IMR-90 (cell line): ENCODE measurements at regions not wholly inside any gene's neighbourhood (a gene's known extent, or its start where the extent isn't known, plus 50 kb on each side); places are given as distances from the start of the nearest gene placed in this dataset.

Source experiments
- ATAC-seq: fragments of 200-7000 bp; cut with Tn5 transposase; 2 replicates; pipeline ENCODE4 v1.9.1; 2020; ENCODE audit warnings: low read depth, mild to moderate bottlenecking, moderate library complexity
- BruUV-seq: library from RNA; stranded (reverse); fragments of 400-500 nt; replicated peaks from 2 replicates; lab custom pipeline; 2021; lab: Mats Ljungman, UMichigan
- CTCF ChIA-PET: fragments of 300-600 bp; formaldehyde crosslinking; extraction: SDS; loops from one replicate; lab custom pipeline; 2021; ENCODE audit warnings: antibody characterized with exemption; lab: Yijun Ruan, JAX
- POLR2A ChIA-PET: fragments of 300-600 bp; sonication (Branson Sonifier 250); formaldehyde crosslinking; loops from one replicate; lab custom pipeline; 2022; ENCODE audit warnings: antibody characterized with exemption; ENCODE audit not compliant: unreplicated experiment; lab: Charles Lee
- DNase-seq: peaks from one replicate; pipeline ENCODE4 v3.0.0; 2013
- H2AFZ ChIP-seq: replicated peaks from 2 replicates; pipeline ENCODE3; 2013; ENCODE audit warnings: low read length, mild to moderate bottlenecking; ENCODE audit not compliant: poor library complexity
- H2AK5ac ChIP-seq: 2 replicates; pipeline ENCODE4 v1.6.1; 2013; ENCODE audit warnings: low read depth, low read length, inconsistent platforms
- H2AK9ac ChIP-seq: replicated peaks from 2 replicates; pipeline ENCODE3; 2013; ENCODE audit warnings: mild to moderate bottlenecking, low read depth, low read length, moderate library complexity; ENCODE audit not compliant: poor library complexity
- H2BK120ac ChIP-seq: 2 replicates; pipeline ENCODE4 v1.6.1; 2013; ENCODE audit warnings: low read depth, low read length, inconsistent platforms
- H2BK15ac ChIP-seq: 3 replicates; pipeline ENCODE4 v1.6.1; 2013; ENCODE audit warnings: low read depth, low read length, inconsistent platforms
- H2BK20ac ChIP-seq: 2 replicates; pipeline ENCODE4 v1.6.1; 2013; ENCODE audit warnings: low read depth, mild to moderate bottlenecking, inconsistent platforms, low read length, moderate library complexity
- H2BK5ac ChIP-seq: 2 replicates; pipeline ENCODE4 v1.6.1; 2013; ENCODE audit warnings: mild to moderate bottlenecking, low read depth, low read length, inconsistent platforms; ENCODE audit not compliant: poor library complexity, severe bottlenecking
- H3K14ac ChIP-seq: replicated peaks from 2 replicates; pipeline ENCODE4 v1.6.1; 2013; ENCODE audit warnings: low read depth, low read length, inconsistent platforms
- H3K18ac ChIP-seq: 2 replicates; pipeline ENCODE4 v1.6.1; 2013; ENCODE audit warnings: low read depth, low read length, control low read depth
- H3K23ac ChIP-seq: 2 replicates; pipeline ENCODE4 v1.6.1; 2013; ENCODE audit warnings: low read depth, low read length, inconsistent platforms
- H3K27ac ChIP-seq: 2 replicates; pipeline ENCODE4 v1.5.1; 2013; ENCODE audit warnings: mild to moderate bottlenecking, control low read depth, low read length; ENCODE audit not compliant: insufficient read depth
- H3K27me3 ChIP-seq: 2 replicates; pipeline ENCODE4 v1.6.1; 2013; ENCODE audit warnings: low read length; ENCODE audit not compliant: control insufficient read depth, insufficient read depth
- H3K36me3 ChIP-seq: 2 replicates; pipeline ENCODE4 v1.6.1; 2013; ENCODE audit warnings: low read length, mixed read lengths; ENCODE audit not compliant: control insufficient read depth, insufficient read depth
- H3K4ac ChIP-seq: 2 replicates; pipeline ENCODE4 v1.6.1; 2013; ENCODE audit warnings: low read depth, low read length, inconsistent platforms
- H3K4me1 ChIP-seq: 2 replicates; pipeline ENCODE4 v1.6.1; 2013; ENCODE audit warnings: low read length, mixed read lengths; ENCODE audit not compliant: control insufficient read depth, insufficient read depth
- H3K4me2 ChIP-seq: 2 replicates; pipeline ENCODE4 v1.6.1; 2013; ENCODE audit warnings: low read depth, mild to moderate bottlenecking, control low read depth, low read length, moderate library complexity
- H3K4me3 ChIP-seq: 2 replicates; pipeline ENCODE4 v1.5.1; 2013; ENCODE audit warnings: low read depth, mild to moderate bottlenecking, control low read depth, low read length, moderate library complexity; ENCODE audit not compliant: insufficient read depth
- H3K56ac ChIP-seq: 2 replicates; pipeline ENCODE4 v1.6.1; 2013; ENCODE audit warnings: low read length, inconsistent platforms; ENCODE audit not compliant: insufficient read depth; ENCODE audit errors: extremely low read depth
- H3K79me1 ChIP-seq, 2 experiments: 2 replicates each; pipeline ENCODE4 v1.6.1; 2013; ENCODE audit warnings: low read length in 2 of 2, inconsistent platforms in 1 of 2, low read depth in 1 of 2
- H3K9ac ChIP-seq: 2 replicates; pipeline ENCODE4 v1.6.1; 2013; ENCODE audit warnings: low read depth, low read length, control low read depth
- H3K9me1 ChIP-seq: 2 replicates; pipeline ENCODE4 v1.6.1; 2013; ENCODE audit warnings: low read length, inconsistent platforms; ENCODE audit not compliant: insufficient read depth
- H3K9me3 ChIP-seq: 2 replicates; pipeline ENCODE4 v1.6.1; 2013; ENCODE audit warnings: low read length; ENCODE audit not compliant: control insufficient read depth, insufficient read depth
- H4K20me1 ChIP-seq: 2 replicates; pipeline ENCODE4 v1.6.1; 2013; ENCODE audit warnings: low read length, inconsistent platforms; ENCODE audit not compliant: insufficient read depth
- H4K5ac ChIP-seq: 2 replicates; pipeline ENCODE4 v1.6.1; 2013; ENCODE audit warnings: mild to moderate bottlenecking, low read depth, low read length, control low read depth
- H4K8ac ChIP-seq, 2 experiments: 2 replicates each; pipeline ENCODE4 v1.6.1; 2013; ENCODE audit warnings: low read depth in 2 of 2, low read length in 2 of 2, control low read depth in 1 of 2, inconsistent platforms in 1 of 2
- H4K91ac ChIP-seq: 2 replicates; pipeline ENCODE4 v1.6.1; 2013; ENCODE audit warnings: low read depth, low read length, inconsistent platforms; ENCODE audit not compliant: insufficient read depth
- BHLHE40 ChIP-seq: fragments of 150-350 bp; IDR thresholded peaks from 2 replicates; pipeline ENCODE4 v1.6.1; 2016; ENCODE audit warnings: mild to moderate bottlenecking, low read depth, low read length
- CEBPB ChIP-seq: IDR thresholded peaks from 2 replicates; pipeline ENCODE4 v1.6.1; 2012; ENCODE audit warnings: low read depth, low read length, improper control_type of control experiment
- FOS ChIP-seq: fragments of 150-350 bp; IDR thresholded peaks from 2 replicates; pipeline ENCODE4 v1.6.1; 2016; ENCODE audit warnings: low read depth, low read length
- MAFK ChIP-seq: IDR thresholded peaks from 2 replicates; pipeline ENCODE4 v1.6.1; 2012; ENCODE audit warnings: low read depth, low read length, improper control_type of control experiment
- MAZ ChIP-seq: IDR thresholded peaks from 2 replicates; pipeline ENCODE4 v1.6.1; 2012; ENCODE audit warnings: low read depth, mild to moderate bottlenecking, low read length, improper control_type of control experiment, moderate library complexity, borderline replicate concordance
- MXI1 ChIP-seq: IDR thresholded peaks from 2 replicates; pipeline ENCODE4 v1.6.1; 2012; ENCODE audit warnings: low read depth, mild to moderate bottlenecking, low read length, moderate library complexity, borderline replicate concordance
- POLR2A ChIP-seq: IDR thresholded peaks from 2 replicates; pipeline ENCODE4 v1.6.1; 2012; ENCODE audit warnings: mild to moderate bottlenecking, low read depth, low read length
- RCOR1 ChIP-seq: IDR thresholded peaks from 2 replicates; pipeline ENCODE4 v1.6.1; 2012; ENCODE audit warnings: mild to moderate bottlenecking, low read length, improper control_type of control experiment; ENCODE audit not compliant: insufficient replicate concordance
- RFX5 ChIP-seq: IDR thresholded peaks from 2 replicates; pipeline ENCODE4 v1.8.0; 2012; ENCODE audit warnings: low read depth, mild to moderate bottlenecking, low read length, moderate library complexity
- SMC3 ChIP-seq: fragments of 150-350 bp; IDR thresholded peaks from 2 replicates; pipeline ENCODE4 v1.6.1; 2016; ENCODE audit warnings: low read depth, mild to moderate bottlenecking, antibody characterized with exemption, low read length, moderate library complexity
- WGBS, 2 experiments: methylation state at CpG; one replicate each; pipeline versions ENCODE4 v1.1.5 to v1.1.7; 2013; ENCODE audit warnings: missing lambda C conversion rate in 2 of 2; ENCODE audit not compliant: insufficient read length in 1 of 2; ENCODE audit errors: extremely low coverage in 2 of 2; 5-methylcytosine and 5-hydroxymethylcytosine counted together
- dilution Hi-C: fragments of 300-500 bp; cut with HindIII; formaldehyde crosslinking; loops from one replicate; pipeline ENCODE4 v1.14.3; 2018; ENCODE audit warnings: low sequenced_read_pairs; ENCODE audit not compliant: unreplicated experiment
- in situ Hi-C: fragments of 300-500 bp; cut with MboI; formaldehyde crosslinking; loops from 3 replicates; pipeline ENCODE4 v1.14.3; 2019; ENCODE audit warnings: low sequenced_read_pairs, inconsistent platforms, mixed read lengths
- intact Hi-C: fragments of 100-400 bp; cut with micrococcal nuclease; formaldehyde crosslinking; loops from 2 replicates; pipeline ENCODE4 v1.10.0; 2022
- TF ChIP-seq, protein P1 (sequence below): conservative IDR thresholded peaks from 2 replicates; pipeline ENCODE4 v1.5.1; 2012; ENCODE audit warnings: mild to moderate bottlenecking, low read depth, low read length, improper control_type of control experiment
- TF ChIP-seq, protein P2 (sequence below): fragments of 150-350 bp; IDR thresholded peaks from 2 replicates; pipeline ENCODE4 v1.6.1; 2016; ENCODE audit warnings: low read depth, mild to moderate bottlenecking, low read length, moderate library complexity, borderline replicate concordance

DNA sequence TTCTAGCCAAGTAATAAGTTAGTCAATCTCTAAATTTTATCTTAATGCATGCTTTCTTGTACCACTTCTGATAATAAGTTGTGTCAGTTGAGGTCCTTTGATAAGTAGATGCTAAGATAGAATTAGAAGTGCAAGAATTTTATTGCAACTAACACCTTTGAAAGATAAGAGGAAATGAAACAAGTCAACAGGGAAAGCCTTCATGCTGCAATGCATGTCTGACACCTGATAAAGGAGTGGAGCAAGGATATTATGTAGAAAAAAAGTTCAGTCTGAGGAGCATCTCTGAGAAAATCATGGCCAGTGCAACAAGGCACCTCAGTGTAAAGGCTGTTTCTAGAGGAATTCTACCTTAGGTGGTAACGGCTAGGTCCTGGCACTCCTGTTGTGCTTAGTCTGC is 210.7 kb upstream of the PPP1R2C start:
- dilution Hi-C loops, result no loop called here
- CTCF ChIA-PET, result no interaction called here

More for the DNA sequence above, 210.7 kb upstream of the PPP1R2C start:
- no peak overlapping the region for H3K4me3 ChIP-seq
- H3K27me3 ChIP-seq, result no peaks in the 10 kb centered on the region
- no peak overlapping the region for H2AK5ac ChIP-seq
- no peaks in the 10 kb centered on the region for H3K9me1 ChIP-seq
- H3K27ac ChIP-seq, result no peak overlapping the region
- BruUV-seq, result no TSS peak
- no peaks in the 10 kb centered on the region for H3K36me3 ChIP-seq
- H4K20me1 ChIP-seq, result no peaks in the 10 kb centered on the region
- H2AFZ ChIP-seq, result no peak overlapping the region
- H3K23ac ChIP-seq, result no peak overlapping the region
- in situ Hi-C loops, result no loop called here
- no peak overlapping the region for H3K18ac ChIP-seq
- no peak for TF ChIP-seq POLR2A
- TF ChIP-seq, protein P1, sequence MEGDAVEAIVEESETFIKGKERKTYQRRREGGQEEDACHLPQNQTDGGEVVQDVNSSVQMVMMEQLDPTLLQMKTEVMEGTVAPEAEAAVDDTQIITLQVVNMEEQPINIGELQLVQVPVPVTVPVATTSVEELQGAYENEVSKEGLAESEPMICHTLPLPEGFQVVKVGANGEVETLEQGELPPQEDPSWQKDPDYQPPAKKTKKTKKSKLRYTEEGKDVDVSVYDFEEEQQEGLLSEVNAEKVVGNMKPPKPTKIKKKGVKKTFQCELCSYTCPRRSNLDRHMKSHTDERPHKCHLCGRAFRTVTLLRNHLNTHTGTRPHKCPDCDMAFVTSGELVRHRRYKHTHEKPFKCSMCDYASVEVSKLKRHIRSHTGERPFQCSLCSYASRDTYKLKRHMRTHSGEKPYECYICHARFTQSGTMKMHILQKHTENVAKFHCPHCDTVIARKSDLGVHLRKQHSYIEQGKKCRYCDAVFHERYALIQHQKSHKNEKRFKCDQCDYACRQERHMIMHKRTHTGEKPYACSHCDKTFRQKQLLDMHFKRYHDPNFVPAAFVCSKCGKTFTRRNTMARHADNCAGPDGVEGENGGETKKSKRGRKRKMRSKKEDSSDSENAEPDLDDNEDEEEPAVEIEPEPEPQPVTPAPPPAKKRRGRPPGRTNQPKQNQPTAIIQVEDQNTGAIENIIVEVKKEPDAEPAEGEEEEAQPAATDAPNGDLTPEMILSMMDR, result no peak
- no peak for TF ChIP-seq SMC3
- no peak for TF ChIP-seq RCOR1
- TF ChIP-seq BHLHE40, result no peak
- TF ChIP-seq CEBPB, result no peak
- TF ChIP-seq MAFK, result no peak
- no peak for TF ChIP-seq FOS
- TF ChIP-seq, protein P2, sequence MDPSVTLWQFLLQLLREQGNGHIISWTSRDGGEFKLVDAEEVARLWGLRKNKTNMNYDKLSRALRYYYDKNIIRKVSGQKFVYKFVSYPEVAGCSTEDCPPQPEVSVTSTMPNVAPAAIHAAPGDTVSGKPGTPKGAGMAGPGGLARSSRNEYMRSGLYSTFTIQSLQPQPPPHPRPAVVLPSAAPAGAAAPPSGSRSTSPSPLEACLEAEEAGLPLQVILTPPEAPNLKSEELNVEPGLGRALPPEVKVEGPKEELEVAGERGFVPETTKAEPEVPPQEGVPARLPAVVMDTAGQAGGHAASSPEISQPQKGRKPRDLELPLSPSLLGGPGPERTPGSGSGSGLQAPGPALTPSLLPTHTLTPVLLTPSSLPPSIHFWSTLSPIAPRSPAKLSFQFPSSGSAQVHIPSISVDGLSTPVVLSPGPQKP, result no peak
- TF ChIP-seq RFX5, result no peak
- no peak for TF ChIP-seq MXI1
- no peak for TF ChIP-seq MAZ
- no peak overlapping the region for H3K56ac ChIP-seq
- ATAC-seq (no peak), DNase-seq (no peak)
- no peak overlapping the region for H4K8ac ChIP-seq
- H3K14ac ChIP-seq, result no peak overlapping the region
- no peak overlapping the region for H2BK5ac ChIP-seq
- H4K5ac ChIP-seq, result no peak overlapping the region
- H2BK120ac ChIP-seq, result no peak overlapping the region
- no peaks in the 10 kb centered on the region for H3K79me1 ChIP-seq
- intact Hi-C loops, result no loop called here
- H2BK20ac ChIP-seq, result no peak overlapping the region
- H4K91ac ChIP-seq, result no peak overlapping the region
- H3K9ac ChIP-seq, result no peak overlapping the region
- H3K4me1 ChIP-seq, result no peaks in the 10 kb centered on the region
- no peak overlapping the region for H3K4me2 ChIP-seq
- no CpG with 5 or more reads among the region's 1 CpG for WGBS, 2 experiments
- H2BK15ac ChIP-seq, result no peak overlapping the region
- no peaks in the 10 kb centered on the region for H3K9me3 ChIP-seq
- POLR2A ChIA-PET, result no interaction called here
- no peak overlapping the region for H2AK9ac ChIP-seq
- no peak overlapping the region for H3K4ac ChIP-seq
